Kidney (tissue), 13 donors: ENCODE measurements at regions not wholly inside any gene's neighbourhood (a gene's known extent, or its start where the extent isn't known, plus 50 kb on each side); places are given as distances from the start of the nearest gene placed in this dataset.
A peak's percentile ranks its signal among the peaks of the same experiment; 100 is the strongest.

Source experiments
- DNase-seq, 5 donors: peaks; one replicate each; pipeline ENCODE4 v3.0.0-alpha.2; 2013 to 2020
- FAIRE-seq: peaks from 2 replicates; lab custom pipeline; 2012; peaks lifted over from hg19 to GRCh38; lab: Jason Lieb, UNC
- H3K27ac ChIP-seq, 2 donors: one replicate each; pipeline ENCODE4 v1.7.0; 2013; ENCODE audit warnings: low read depth in 2 of 2, low read length in 2 of 2, inconsistent platforms in 1 of 2
- H3K27me3 ChIP-seq: one replicate; pipeline ENCODE4 v1.7.1; 2013; ENCODE audit warnings: low read length, inconsistent platforms; ENCODE audit not compliant: control insufficient read depth, insufficient read depth
- H3K36me3 ChIP-seq, 3 donors: one replicate each; pipeline versions ENCODE4 v1.7.0 to v1.7.1; 2013; ENCODE audit warnings: low read length in 3 of 3, control low read depth in 1 of 3, inconsistent platforms in 1 of 3; ENCODE audit not compliant: insufficient read depth in 3 of 3, control insufficient read depth in 2 of 3
- H3K4me1 ChIP-seq, 3 donors: one replicate each; pipeline versions ENCODE4 v1.7.0 to v1.7.1; 2013; ENCODE audit warnings: low read length in 3 of 3, inconsistent platforms in 1 of 3, low read depth in 1 of 3; ENCODE audit not compliant: control insufficient read depth in 2 of 3, insufficient read depth in 2 of 3
- H3K4me3 ChIP-seq, 3 donors: one replicate each; pipeline versions ENCODE4 v1.7.0 to v1.8.1; 2013; ENCODE audit warnings: low read length in 3 of 3, control low read depth in 1 of 3, inconsistent platforms in 1 of 3
- H3K9ac ChIP-seq, 3 donors: one replicate each; pipeline versions ENCODE4 v1.7.0 to v1.7.1; 2013; ENCODE audit warnings: low read length in 3 of 3, control low read depth in 1 of 3, inconsistent platforms in 1 of 3
- H3K9me3 ChIP-seq, 3 donors: one replicate each; pipeline versions ENCODE4 v1.7.0 to v1.7.1; 2013; ENCODE audit warnings: low read length in 3 of 3, control low read depth in 1 of 3, inconsistent platforms in 1 of 3; ENCODE audit not compliant: control insufficient read depth in 2 of 3, insufficient read depth in 1 of 3
- CTCF ChIP-seq: IDR thresholded peaks from 3 replicates; pipeline ENCODE4 v1.5.1; 2012; ENCODE audit warnings: mild to moderate bottlenecking, moderate library complexity, borderline replicate concordance; ENCODE audit not compliant: insufficient read depth; ENCODE audit errors: extremely low read depth
- intact Hi-C: fragments of 100-400 bp; cut with DNase I; formaldehyde crosslinking; loops from one replicate; pipeline ENCODE4 v1.11.1; 2022
- donor health status: control.
- donor health status: control.
- donor health status: control.
- donor health status: control.
- donor health status: control.
- donor health status: DM: yes; HTN: yes; CAD: no.
- donor health status: Normal renal cell carcinoma (clear cell type).

- intact Hi-C loops, result no loop called here
- DNase-seq (no peak), FAIRE-seq (no peak)
- no peaks in the 10 kb centered on the region for H3K4me1 ChIP-seq
- H3K27me3 ChIP-seq, result no peaks in the 10 kb centered on the region
- no peak overlapping the region for H3K27ac ChIP-seq
- no peak overlapping the region for H3K9ac ChIP-seq
- TF ChIP-seq CTCF, result no peak
- no peak overlapping the region for H3K4me3 ChIP-seq
- H3K9me3 ChIP-seq, result peaks cover 0 to 17% (median 3%) of the 10 kb centered on the region in 3 donors
- H3K36me3 ChIP-seq, result no peaks in the 10 kb centered on the region
These were observed 64.5 kb downstream of the COPS8 start for GRCh38 chr2:237150186-237150585.

- H3K9ac ChIP-seq, result no peak overlapping the region
- intact Hi-C loops, result no loop called here
- no peak overlapping the region for H3K4me3 ChIP-seq
- DNase-seq (peak in 3 of 5 donors; percentile 47 to 66 (median 62)), FAIRE-seq (no peak)
- peaks cover 0 to 15% (median 3%) of the 10 kb centered on the region in 3 donors for H3K9me3 ChIP-seq
- H3K27ac ChIP-seq, result no peak overlapping the region
- no peaks in the 10 kb centered on the region for H3K4me1 ChIP-seq
- H3K36me3 ChIP-seq, result no peaks in the 10 kb centered on the region
- no peak for TF ChIP-seq CTCF
- no peaks in the 10 kb centered on the region for H3K27me3 ChIP-seq
These were observed 65.2 kb downstream of the COPS8 start for GRCh38 chr2:237150831-237151375.

GRCh38 chr2:237152361-237152760, 66.7 kb downstream of the COPS8 start:
- Histone ChIP-seq H3K4me3 (no peak overlapping the region), H3K4me1 (no peaks in the 10 kb centered on the region), H3K27me3 (no peaks in the 10 kb centered on the region), H3K9ac (no peak overlapping the region), H3K36me3 (no peaks in the 10 kb centered on the region), H3K27ac (no peak overlapping the region), H3K9me3 (peaks cover 0 to 10% (median 3%) of the 10 kb centered on the region in 3 donors)
- intact Hi-C loops, result no loop called here
- no peak for TF ChIP-seq CTCF
- FAIRE-seq (no peak), DNase-seq (no peak)

GRCh38 chr2:237153181-237153580, 67.5 kb downstream of the COPS8 start:
- TF ChIP-seq CTCF, result no peak
- no peak for DNase-seq
- no peaks in the 10 kb centered on the region for H3K4me1 ChIP-seq
- intact Hi-C loops, result no loop called here
- peaks cover 0 to 3% (median 2%) of the 10 kb centered on the region in 3 donors for H3K9me3 ChIP-seq
- H3K27ac ChIP-seq, result no peak overlapping the region
- H3K27me3 ChIP-seq, result no peaks in the 10 kb centered on the region
- FAIRE-seq, result no peak
- H3K9ac ChIP-seq, result no peak overlapping the region
- H3K36me3 ChIP-seq, result no peaks in the 10 kb centered on the region
- no peak overlapping the region for H3K4me3 ChIP-seq
